Thyroid gland (tissue), 4 donors: ENCODE measurements at regions not wholly inside any gene's neighbourhood (a gene's known extent, or its start where the extent isn't known, plus 50 kb on each side); places are given as distances from the start of the nearest gene placed in this dataset.

Experiments
- DNase-seq, 2 donors: peaks; one replicate each; pipeline ENCODE4 v3.0.0-alpha.2; 2019
- H3K27ac ChIP-seq, 3 donors: fragments of 200-600 bp; sonication (generic); 1 replicate in 2 of 3; 2 replicates in 1 of 3; pipeline ENCODE4 v1.5.1; 2016 to 2019; ENCODE audit warnings: mild to moderate bottlenecking in 1 of 3, moderate library complexity in 1 of 3
- H3K27me3 ChIP-seq: fragments of 200-600 bp; sonication (generic); one replicate; pipeline ENCODE4 v1.5.1; 2019
- H3K36me3 ChIP-seq, 2 donors: fragments of 200-600 bp; sonication (generic); one replicate each; pipeline ENCODE4 v1.5.1; 2016 to 2019
- H3K4me1 ChIP-seq, 2 donors: fragments of 200-600 bp; sonication (generic); one replicate each; pipeline ENCODE4 v1.5.1; 2017 to 2019
- H3K4me3 ChIP-seq, 3 donors: fragments of 200-600 bp; sonication (generic); replicated peaks in 1 of 3; 1 replicate in 2 of 3; 2 replicates in 1 of 3; pipeline ENCODE4 v1.5.1; 2016; ENCODE audit warnings: mild to moderate bottlenecking in 1 of 3
- H3K9me3 ChIP-seq: fragments of 200-600 bp; sonication (generic); one replicate; pipeline ENCODE4 v1.5.1; 2017
- CTCF ChIP-seq, 6 experiments: fragments of 200-600 bp in 3 of 6; fragments of 450-650 bp in 3 of 6; sonication (generic) in 3 of 6; IDR thresholded peaks; one replicate each; pipeline ENCODE4 v1.5.1; 2016 to 2019; ENCODE audit warnings: antibody characterized with exemption in 6 of 6, mild to moderate bottlenecking in 2 of 6, inconsistent platforms in 1 of 6, moderate library complexity in 1 of 6
- POLR2A ChIP-seq, 2 donors: fragments of 450-650 bp; IDR thresholded peaks; one replicate each; pipeline ENCODE4 v1.6.1; 2017; ENCODE audit warnings: antibody characterized with exemption in 2 of 2, mild to moderate bottlenecking in 2 of 2, moderate library complexity in 1 of 2
- WGBS, 2 donors: methylation state at CpG; one replicate each; pipeline ENCODE4 v1.1.5; 2017; 5-methylcytosine and 5-hydroxymethylcytosine counted together
- intact Hi-C: fragments of 100-400 bp; cut with DNase I; formaldehyde crosslinking; loops from one replicate; pipeline ENCODE4 v1.15.1; 2023

DNA sequence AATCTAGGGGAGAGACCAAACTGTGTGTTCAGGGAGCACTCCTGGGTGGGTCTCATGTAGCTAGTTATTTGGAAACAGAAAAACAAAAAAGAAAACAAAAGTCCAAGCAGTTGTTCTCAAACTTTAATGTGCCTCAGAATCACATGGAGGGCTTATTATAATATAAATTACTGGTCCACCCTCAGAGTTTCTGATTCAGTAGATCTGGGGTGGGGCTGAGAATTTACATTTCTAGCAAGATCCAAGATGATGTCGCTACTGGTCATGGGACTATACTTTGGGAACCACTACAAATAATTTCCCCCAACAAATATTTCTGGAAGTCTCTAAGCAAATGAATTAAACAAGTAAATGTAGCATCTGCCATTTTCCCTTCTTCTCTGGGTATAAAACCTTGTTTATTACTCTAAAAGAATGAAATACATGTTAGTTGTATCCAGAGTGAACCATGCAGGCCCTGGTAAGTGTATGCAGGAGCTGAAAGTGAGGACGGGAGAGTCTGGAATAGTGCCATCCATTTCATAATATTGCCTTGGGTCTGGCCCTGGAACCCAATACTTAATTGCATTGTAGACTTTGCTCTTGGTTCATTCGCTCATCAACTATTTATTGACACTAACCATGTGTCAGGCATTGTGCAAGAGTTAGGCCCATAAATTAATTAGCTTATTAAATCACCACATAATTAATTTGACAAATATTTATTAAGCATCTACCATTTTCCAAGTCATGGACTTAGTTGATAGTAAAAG is 490.8 kb downstream of the EPM2A start:
- WGBS, 2 donors = 85 to 90% methylated on average over 3 of the region's 3 CpGs
- DNase-seq = no peak
- H3K27me3 ChIP-seq = no peaks in the 10 kb centered on the region
- TF ChIP-seq CTCF (IDR thresholded peaks at IDR 0.05) (no peak), POLR2A (IDR thresholded peaks at IDR 0.05) (no peak)
- H3K9me3 ChIP-seq = no peaks in the 10 kb centered on the region
- no peaks in the 10 kb centered on the region for H3K4me1 ChIP-seq
- no peaks in the 10 kb centered on the region for H3K36me3 ChIP-seq
- no peak overlapping the region for H3K27ac ChIP-seq
- intact Hi-C loops = no loop called here
- no peak overlapping the region for H3K4me3 ChIP-seq

- Histone ChIP-seq H3K4me1 (no peaks in the 10 kb centered on the region), H3K9me3 (no peaks in the 10 kb centered on the region), H3K36me3 (no peaks in the 10 kb centered on the region), H3K4me3 (no peak overlapping the region), H3K27ac (no peak overlapping the region), H3K27me3 (no peaks in the 10 kb centered on the region)
- intact Hi-C loops = no loop called here
- 60 to 66% methylated on average over 4 of the region's 4 CpGs for WGBS, 2 donors
- no peak for DNase-seq
- TF ChIP-seq CTCF (IDR thresholded peaks at IDR 0.05) (no peak), POLR2A (IDR thresholded peaks at IDR 0.05) (no peak)
Measured at GRCh38 chr6:145245119-145245518, 490.2 kb downstream of the EPM2A start.

DNA sequence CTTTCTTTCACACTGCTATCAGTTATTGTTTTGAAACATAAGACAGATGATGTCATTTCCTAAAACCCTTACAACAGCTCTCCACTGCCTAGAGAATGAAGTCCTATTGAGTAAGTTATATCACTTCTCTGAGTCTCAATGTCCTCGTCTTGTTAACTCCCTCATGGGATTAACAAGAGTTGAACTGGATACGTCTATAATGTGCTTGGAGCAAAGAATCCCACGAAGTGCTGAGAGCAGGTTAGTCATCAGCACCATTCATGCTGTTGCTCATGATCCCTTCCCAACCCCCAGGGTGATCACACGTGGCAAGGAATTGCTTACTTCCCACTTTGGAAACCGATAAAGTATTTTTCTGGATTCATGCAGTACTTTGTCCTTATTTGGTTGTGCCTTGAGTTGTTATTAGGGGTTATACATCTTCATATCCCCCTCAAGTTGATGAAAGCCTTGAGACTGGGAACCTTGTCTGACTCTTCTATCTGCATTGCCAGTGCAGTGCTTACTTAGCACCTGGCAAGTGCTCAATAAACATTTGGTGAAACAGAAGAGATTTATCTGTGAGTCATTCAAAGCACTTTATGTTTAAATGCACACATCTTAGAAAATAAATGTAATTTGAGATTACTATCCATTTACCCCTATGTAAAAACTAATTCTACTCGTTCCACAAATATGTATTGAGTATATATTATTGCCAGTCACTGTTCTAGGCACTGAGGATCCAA is 487.5 kb downstream of the EPM2A start:
- DNase-seq = no peak
- no peak overlapping the region for H3K27ac ChIP-seq
- intact Hi-C loops = no loop called here
- H3K36me3 ChIP-seq = no peaks in the 10 kb centered on the region
- H3K4me3 ChIP-seq = no peak overlapping the region
- WGBS, 2 donors = 68 to 73% methylated on average over 6 of the region's 6 CpGs
- no peaks in the 10 kb centered on the region for H3K27me3 ChIP-seq
- H3K9me3 ChIP-seq = no peaks in the 10 kb centered on the region
- H3K4me1 ChIP-seq = no peaks in the 10 kb centered on the region
- no peak for TF ChIP-seq CTCF (IDR thresholded peaks at IDR 0.05)
- TF ChIP-seq POLR2A (IDR thresholded peaks at IDR 0.05) = no peak

- no peaks in the 10 kb centered on the region for H3K36me3 ChIP-seq
- H3K27ac ChIP-seq = no peak overlapping the region
- H3K9me3 ChIP-seq = no peaks in the 10 kb centered on the region
- H3K4me3 ChIP-seq = no peak overlapping the region
- whole genome bisulfite sequencing, 2 donors = 74 to 78% methylated on average over 3 of the region's 3 CpGs
- no peak for TF ChIP-seq CTCF (IDR thresholded peaks at IDR 0.05)
- no peak for TF ChIP-seq POLR2A (IDR thresholded peaks at IDR 0.05)
- H3K27me3 ChIP-seq = no peaks in the 10 kb centered on the region
- intact Hi-C loops = no loop called here
- DNase-seq = no peak
- H3K4me1 ChIP-seq = no peaks in the 10 kb centered on the region
Measured at GRCh38 chr6:145250436-145250835, 484.9 kb downstream of the EPM2A start.

- intact Hi-C loops = no loop called here
- Histone ChIP-seq H3K36me3 (no peaks in the 10 kb centered on the region), H3K4me3 (no peak overlapping the region), H3K4me1 (no peaks in the 10 kb centered on the region), H3K27ac (no peak overlapping the region), H3K27me3 (no peaks in the 10 kb centered on the region), H3K9me3 (no peaks in the 10 kb centered on the region)
- TF ChIP-seq CTCF (IDR thresholded peaks at IDR 0.05) = no peak
- TF ChIP-seq POLR2A (IDR thresholded peaks at IDR 0.05) = no peak
- DNase-seq = no peak
Measured at GRCh38 chr6:145252737-145253136, 482.6 kb downstream of the EPM2A start.
